DND-41 (cell line): ENCODE measurements at regions not wholly inside any gene's neighbourhood (a gene's known extent, or its start where the extent isn't known, plus 50 kb on each side); places are given as distances from the start of the nearest gene placed in this dataset.

Experiments used
- ATAC-seq: fragments of 200-7000 bp; cut with Tn5 transposase; 3 replicates; pipeline ENCODE4 v1.9.1; 2021; ENCODE audit warnings: low read depth; ENCODE audit not compliant: insufficient read depth
- DNase-seq: peaks from one replicate; pipeline ENCODE4 v3.0.0-alpha.2; 2020
- H2AFZ ChIP-seq: 2 replicates; pipeline ENCODE4 v1.6.0; 2012; ENCODE audit warnings: low read depth, low read length
- H3K27ac ChIP-seq: 2 replicates; pipeline ENCODE4 v1.5.1; 2012; ENCODE audit warnings: low read length, inconsistent platforms
- H3K27me3 ChIP-seq: fragments of 200-600 bp; sonication (generic); 2 replicates; pipeline ENCODE4 v1.6.0; 2012; ENCODE audit warnings: low read length, mild to moderate bottlenecking, inconsistent platforms; ENCODE audit not compliant: insufficient read depth, poor library complexity
- H3K36me3 ChIP-seq: 2 replicates; pipeline ENCODE4 v1.5.1; 2012; ENCODE audit warnings: low read length, inconsistent platforms; ENCODE audit not compliant: insufficient read depth
- H3K4me1 ChIP-seq: 2 replicates; pipeline ENCODE4 v1.5.1; 2012; ENCODE audit warnings: mild to moderate bottlenecking, low read length; ENCODE audit not compliant: insufficient read depth
- H3K4me2 ChIP-seq: 2 replicates; pipeline ENCODE4 v1.6.0; 2012; ENCODE audit warnings: mild to moderate bottlenecking, moderate library complexity, low read length, inconsistent platforms; ENCODE audit not compliant: insufficient read depth
- H3K4me3 ChIP-seq, 2 experiments: fragments of 200-600 bp in 1 of 2; shearing (Covaris generic) in 1 of 2; 2 replicates each; pipeline ENCODE4 v1.5.1; 2012 to 2016; ENCODE audit warnings: inconsistent platforms in 2 of 2, low read length in 2 of 2, mild to moderate bottlenecking in 2 of 2, low read depth in 1 of 2, moderate library complexity in 1 of 2
- H3K79me2 ChIP-seq: 2 replicates; pipeline ENCODE4 v1.6.0; 2012; ENCODE audit warnings: low read length, inconsistent platforms; ENCODE audit not compliant: insufficient read depth
- H3K9ac ChIP-seq: 2 replicates; pipeline ENCODE4 v1.6.0; 2012; ENCODE audit warnings: low read depth, mild to moderate bottlenecking, inconsistent platforms, low read length, moderate library complexity
- H3K9me3 ChIP-seq: 2 replicates; pipeline ENCODE4 v1.5.1; 2012; ENCODE audit warnings: low read length, moderate library complexity, mild to moderate bottlenecking, inconsistent platforms; ENCODE audit not compliant: insufficient read depth, severe bottlenecking
- H4K20me1 ChIP-seq: 2 replicates; pipeline ENCODE4 v1.6.0; 2012; ENCODE audit warnings: low read length; ENCODE audit not compliant: insufficient read depth
- EZH2 ChIP-seq: IDR thresholded peaks from 3 replicates; pipeline ENCODE4 v1.6.1; 2012; ENCODE audit warnings: borderline replicate concordance, low read depth, mild to moderate bottlenecking, moderate library complexity, low read length, inconsistent platforms; ENCODE audit not compliant: severe bottlenecking
- TF ChIP-seq, protein P1 (sequence below): IDR thresholded peaks from 2 replicates; pipeline ENCODE4 v1.5.1; 2012; ENCODE audit warnings: borderline replicate concordance, low read length, moderate library complexity, mild to moderate bottlenecking; ENCODE audit not compliant: poor library complexity, severe bottlenecking; ENCODE audit errors: extremely low read depth

DNA sequence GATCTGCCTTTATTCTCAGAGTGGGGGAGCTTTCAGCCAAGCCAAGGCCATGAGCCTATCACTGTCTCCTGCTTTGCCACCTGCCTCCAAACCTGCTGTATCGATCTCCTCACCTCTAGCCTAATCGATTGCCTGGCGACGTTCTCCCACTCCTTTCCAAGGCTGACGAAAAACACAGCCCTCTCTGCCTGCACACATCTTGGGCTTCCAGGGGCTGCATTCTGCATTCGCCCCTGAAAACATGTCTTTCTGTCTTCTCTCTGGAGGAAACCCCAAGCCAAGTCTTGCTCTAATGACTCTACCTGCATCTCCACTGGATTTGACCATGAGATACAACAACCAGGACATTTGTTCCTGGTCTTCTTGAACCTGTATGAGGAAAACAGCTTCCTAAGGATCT is 540.7 kb downstream of the BCL11B start:
- H3K4me2 ChIP-seq = no peak overlapping the region
- no peaks in the 10 kb centered on the region for H3K27me3 ChIP-seq
- H3K36me3 ChIP-seq = no peaks in the 10 kb centered on the region
- H3K4me1 ChIP-seq = no peaks in the 10 kb centered on the region
- H3K9me3 ChIP-seq = no peaks in the 10 kb centered on the region
- H2AFZ ChIP-seq = no peak overlapping the region
- H3K9ac ChIP-seq = no peak overlapping the region
- no peak for DNase-seq
- no peaks in the 10 kb centered on the region for H3K79me2 ChIP-seq
- ATAC-seq = no peak
- TF ChIP-seq EZH2 = no peak
- TF ChIP-seq, protein P1, sequence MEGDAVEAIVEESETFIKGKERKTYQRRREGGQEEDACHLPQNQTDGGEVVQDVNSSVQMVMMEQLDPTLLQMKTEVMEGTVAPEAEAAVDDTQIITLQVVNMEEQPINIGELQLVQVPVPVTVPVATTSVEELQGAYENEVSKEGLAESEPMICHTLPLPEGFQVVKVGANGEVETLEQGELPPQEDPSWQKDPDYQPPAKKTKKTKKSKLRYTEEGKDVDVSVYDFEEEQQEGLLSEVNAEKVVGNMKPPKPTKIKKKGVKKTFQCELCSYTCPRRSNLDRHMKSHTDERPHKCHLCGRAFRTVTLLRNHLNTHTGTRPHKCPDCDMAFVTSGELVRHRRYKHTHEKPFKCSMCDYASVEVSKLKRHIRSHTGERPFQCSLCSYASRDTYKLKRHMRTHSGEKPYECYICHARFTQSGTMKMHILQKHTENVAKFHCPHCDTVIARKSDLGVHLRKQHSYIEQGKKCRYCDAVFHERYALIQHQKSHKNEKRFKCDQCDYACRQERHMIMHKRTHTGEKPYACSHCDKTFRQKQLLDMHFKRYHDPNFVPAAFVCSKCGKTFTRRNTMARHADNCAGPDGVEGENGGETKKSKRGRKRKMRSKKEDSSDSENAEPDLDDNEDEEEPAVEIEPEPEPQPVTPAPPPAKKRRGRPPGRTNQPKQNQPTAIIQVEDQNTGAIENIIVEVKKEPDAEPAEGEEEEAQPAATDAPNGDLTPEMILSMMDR = no peak
- no peaks in the 10 kb centered on the region for H4K20me1 ChIP-seq
- no peak overlapping the region for H3K4me3 ChIP-seq
- H3K27ac ChIP-seq = no peak overlapping the region

DNA sequence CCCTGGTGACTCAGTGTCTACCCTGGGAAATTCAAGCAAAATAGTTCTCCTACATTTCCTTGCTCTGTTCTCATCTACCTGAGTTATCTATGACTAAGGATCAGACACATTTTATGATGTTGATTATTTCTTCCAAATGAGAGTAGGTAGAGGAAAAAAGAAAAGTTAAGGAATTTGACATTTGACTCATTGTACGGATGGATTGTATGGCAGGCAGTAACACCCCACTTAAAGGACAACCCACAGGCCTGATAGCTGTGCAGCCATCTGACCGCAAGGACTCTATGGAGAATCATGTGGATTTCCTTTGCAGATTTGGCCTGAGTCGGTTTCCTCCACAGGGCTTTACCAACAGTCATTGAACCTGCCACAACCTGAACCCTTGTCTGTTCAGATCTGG is 540.3 kb downstream of the BCL11B start:
- H3K4me1 ChIP-seq = no peaks in the 10 kb centered on the region
- DNase-seq (no peak), ATAC-seq (no peak)
- no peaks in the 10 kb centered on the region for H3K36me3 ChIP-seq
- TF ChIP-seq EZH2 = no peak
- TF ChIP-seq, protein P1 = no peak
- H2AFZ ChIP-seq = no peak overlapping the region
- H3K79me2 ChIP-seq = no peaks in the 10 kb centered on the region
- no peak overlapping the region for H3K4me2 ChIP-seq
- no peaks in the 10 kb centered on the region for H3K27me3 ChIP-seq
- H3K4me3 ChIP-seq = no peak overlapping the region
- no peak overlapping the region for H3K9ac ChIP-seq
- H4K20me1 ChIP-seq = no peaks in the 10 kb centered on the region
- no peaks in the 10 kb centered on the region for H3K9me3 ChIP-seq
- no peak overlapping the region for H3K27ac ChIP-seq

DNA sequence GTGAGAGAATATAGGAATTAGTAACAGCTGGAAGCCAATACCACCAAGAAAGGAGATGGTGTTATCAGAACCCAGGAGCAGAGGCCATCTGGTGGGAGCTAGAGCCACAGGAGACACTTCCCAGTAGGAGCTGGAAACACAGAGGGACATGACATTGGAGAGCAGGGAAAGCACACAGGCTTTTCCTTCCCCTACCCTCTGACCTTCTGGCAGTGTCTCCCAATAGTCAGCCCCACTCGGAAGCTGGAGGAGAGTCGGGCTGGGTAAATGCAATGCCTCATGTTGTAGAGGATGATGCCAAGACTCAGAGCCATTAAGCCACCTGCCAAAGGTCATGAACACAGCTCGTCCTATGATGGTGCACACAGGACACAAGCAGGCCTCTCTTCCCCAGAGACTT is 538.5 kb downstream of the BCL11B start:
- no peak overlapping the region for H2AFZ ChIP-seq
- no peaks in the 10 kb centered on the region for H3K79me2 ChIP-seq
- no peaks in the 10 kb centered on the region for H4K20me1 ChIP-seq
- no peak for ATAC-seq
- H3K4me1 ChIP-seq = no peaks in the 10 kb centered on the region
- TF ChIP-seq, protein P1 = no peak
- TF ChIP-seq EZH2 = no peak
- H3K4me2 ChIP-seq = no peak overlapping the region
- no peak overlapping the region for H3K27ac ChIP-seq
- no peak overlapping the region for H3K4me3 ChIP-seq
- no peaks in the 10 kb centered on the region for H3K27me3 ChIP-seq
- no peaks in the 10 kb centered on the region for H3K36me3 ChIP-seq
- H3K9ac ChIP-seq = no peak overlapping the region
- no peaks in the 10 kb centered on the region for H3K9me3 ChIP-seq
- no peak for DNase-seq
